GM23338 (cell line): ENCODE measurements at regions not wholly inside any gene's neighbourhood (a gene's known extent, or its start where the extent isn't known, plus 50 kb on each side); places are given as distances from the start of the nearest gene placed in this dataset.

ENCODE experiments used
- ATAC-seq: fragments of 200-7000 bp; cut with Tn5 transposase; 3 replicates; pipeline ENCODE4 v1.9.1; 2020
- DNase-seq: peaks from one replicate; pipeline ENCODE4 v3.0.0-alpha.2; 2015; ENCODE audit warnings: low spot score
- H2AFZ ChIP-seq: fragments of 200-600 bp; sonication (generic); 2 replicates; pipeline ENCODE4 v1.8.0; 2016; ENCODE audit warnings: antibody characterized with exemption, mild to moderate bottlenecking, moderate library complexity
- H3F3A ChIP-seq: fragments of 200-600 bp; sonication (generic); replicated peaks from 2 replicates; pipeline ENCODE4 v1.8.0; 2017; ENCODE audit warnings: antibody characterized with exemption, mixed run types, low read depth
- H3K27ac ChIP-seq: fragments of 200-600 bp; sonication (generic); 2 replicates; pipeline ENCODE4 v1.6.1; 2016; ENCODE audit warnings: low read depth
- H3K27me3 ChIP-seq: fragments of 200-600 bp; sonication (generic); 2 replicates; pipeline ENCODE4 v1.8.0; 2016; ENCODE audit warnings: mild to moderate bottlenecking, mixed run types, moderate library complexity; ENCODE audit not compliant: insufficient read depth
- H3K36me3 ChIP-seq: fragments of 200-600 bp; sonication (generic); 2 replicates; pipeline ENCODE4 v1.8.0; 2016; ENCODE audit warnings: mild to moderate bottlenecking; ENCODE audit not compliant: insufficient read depth
- H3K4me1 ChIP-seq: fragments of 200-600 bp; sonication (generic); 2 replicates; pipeline ENCODE4 v1.8.0; 2016; ENCODE audit warnings: mild to moderate bottlenecking, moderate library complexity; ENCODE audit not compliant: insufficient read depth
- H3K4me2 ChIP-seq: fragments of 200-600 bp; sonication (generic); 2 replicates; pipeline ENCODE4 v1.7.1; 2017; ENCODE audit warnings: mixed run types
- H3K4me3 ChIP-seq: fragments of 200-600 bp; sonication (generic); 2 replicates; pipeline ENCODE4 v1.6.1; 2016; ENCODE audit warnings: mixed run types
- H3K79me2 ChIP-seq: fragments of 200-600 bp; sonication (generic); replicated peaks from 2 replicates; pipeline ENCODE4 v1.8.0; 2017; ENCODE audit warnings: mild to moderate bottlenecking; ENCODE audit not compliant: insufficient read depth
- H3K9me2 ChIP-seq: fragments of 200-600 bp; sonication (generic); 2 replicates; pipeline ENCODE4 v1.8.0; 2017; ENCODE audit not compliant: insufficient read depth
- H4K20me1 ChIP-seq: fragments of 200-600 bp; sonication (generic); replicated peaks from 2 replicates; pipeline ENCODE4 v1.8.0; 2017; ENCODE audit warnings: mild to moderate bottlenecking; ENCODE audit not compliant: insufficient read depth
- H3K27ac Mint-ChIP-seq: 2 replicates; pipeline ENCODE4 v1.8.0; 2020; ENCODE audit warnings: inconsistent platforms, mild to moderate bottlenecking, moderate library complexity, mixed read lengths
- H3K27me3 Mint-ChIP-seq: 3 replicates; pipeline ENCODE4 v1.8.0; 2022; ENCODE audit warnings: low read depth, mild to moderate bottlenecking, moderate library complexity, mixed read lengths, inconsistent platforms; ENCODE audit not compliant: insufficient read depth, poor library complexity
- H3K36me3 Mint-ChIP-seq: 3 replicates; pipeline ENCODE4 v1.8.0; 2021; ENCODE audit warnings: low read depth, mild to moderate bottlenecking, inconsistent platforms, moderate library complexity, mixed read lengths
- H3K4me1 Mint-ChIP-seq: 3 replicates; pipeline ENCODE4 v1.8.0; 2020; ENCODE audit warnings: mild to moderate bottlenecking, inconsistent platforms, mixed read lengths
- H3K4me3 Mint-ChIP-seq: 3 replicates; pipeline ENCODE4 v1.8.0; 2021; ENCODE audit warnings: moderate library complexity, mild to moderate bottlenecking, inconsistent platforms, mixed read lengths
- H3K9me3 Mint-ChIP-seq: 3 replicates; pipeline ENCODE4 v1.8.0; 2020; ENCODE audit warnings: moderate library complexity, mild to moderate bottlenecking, inconsistent platforms, mixed read lengths
- CREB1 ChIP-seq: fragments of 250-450 bp; sonication (Bioruptor Pico); IDR thresholded peaks from 2 replicates; pipeline ENCODE4 v1.5.0; 2020; ENCODE audit warnings: low read depth, mild to moderate bottlenecking, moderate library complexity
- ETS1 ChIP-seq: IDR thresholded peaks from 2 replicates; pipeline ENCODE4 v1.6.1; 2016; ENCODE audit warnings: antibody characterized with exemption
- EZH2 ChIP-seq: fragments of 200-600 bp; sonication (generic); IDR thresholded peaks from one replicate; pipeline ENCODE4 v1.8.0; 2017; ENCODE audit warnings: antibody characterized with exemption, mild to moderate bottlenecking, low read depth; ENCODE audit not compliant: unreplicated experiment
- EZH2phosphoT487 ChIP-seq: fragments of 200-600 bp; sonication (generic); IDR thresholded peaks from one replicate; pipeline ENCODE4 v1.8.1; 2018; ENCODE audit warnings: antibody characterized with exemption; ENCODE audit not compliant: unreplicated experiment
- JUNB ChIP-seq: IDR thresholded peaks from one replicate; pipeline ENCODE4 v1.6.1; 2016; ENCODE audit warnings: antibody characterized with exemption; ENCODE audit not compliant: unreplicated experiment
- NANOG ChIP-seq: IDR thresholded peaks from 2 replicates; pipeline ENCODE4 v1.6.1; 2016; ENCODE audit warnings: antibody characterized with exemption, borderline replicate concordance
- POLR2AphosphoS5 ChIP-seq: IDR thresholded peaks from 2 replicates; pipeline ENCODE4 v1.6.1; 2016; ENCODE audit warnings: antibody characterized with exemption, low read depth
- REST ChIP-seq: IDR thresholded peaks from one replicate; pipeline ENCODE4 v1.6.1; 2018; ENCODE audit warnings: antibody characterized with exemption; ENCODE audit not compliant: unreplicated experiment
- ZNF114 ChIP-seq: fragments of 250-450 bp; sonication (Bioruptor Pico); IDR thresholded peaks from 2 replicates; pipeline ENCODE4 v1.5.0; 2020; ENCODE audit warnings: mild to moderate bottlenecking, moderate library complexity
- ZNF331 ChIP-seq: fragments of 250-450 bp; sonication (Bioruptor Pico); IDR thresholded peaks from 2 replicates; pipeline ENCODE4 v1.5.0; 2020; ENCODE audit warnings: low read depth, mild to moderate bottlenecking, moderate library complexity
- ZNF462 ChIP-seq: fragments of 250-450 bp; sonication (Bioruptor Pico); IDR thresholded peaks from 2 replicates; pipeline ENCODE4 v1.5.0; 2020; ENCODE audit warnings: mild to moderate bottlenecking, moderate library complexity

GRCh38 chrX:82556588-82556987 lies 951.5 kb upstream of the POU3F4 start (continued):
- TF ChIP-seq JUNB: no peak
- no peak for TF ChIP-seq NANOG
- TF ChIP-seq CREB1 (CRISPR knock-in tag): no peak
- no peak for TF ChIP-seq ETS1
- no peak for TF ChIP-seq ZNF114

- H3K9me3 Mint-ChIP-seq: no peaks in the 10 kb centered on the region; the same call in 2 of the 3 replicates
- Histone ChIP-seq H2AFZ (no peak overlapping the region), H3K79me2 (no peaks in the 10 kb centered on the region), H3K4me2 (no peak overlapping the region), H3K4me3 (no peak overlapping the region), H3F3A (no peaks in the 10 kb centered on the region), H3K27me3 (no peaks in the 10 kb centered on the region), H4K20me1 (no peaks in the 10 kb centered on the region), H3K36me3 (no peaks in the 10 kb centered on the region), H3K9me2 (no peaks in the 10 kb centered on the region), H3K27ac (no peak overlapping the region), H3K4me1 (no peaks in the 10 kb centered on the region)
- ATAC-seq: no peak
- no peak for DNase-seq
- no peak overlapping the region for H3K4me3 Mint-ChIP-seq
- TF ChIP-seq NANOG (no peak), ZNF462 (CRISPR knock-in tag) (no peak), EZH2 (no peak), POLR2AphosphoS5 (no peak), ZNF331 (CRISPR knock-in tag) (no peak), EZH2phosphoT487 (no peak), REST (no peak)
- no peak overlapping the region for H3K27ac Mint-ChIP-seq
- H3K4me1 Mint-ChIP-seq: no peaks in the 10 kb centered on the region
- H3K36me3 Mint-ChIP-seq: no peaks in the 10 kb centered on the region
- H3K27me3 Mint-ChIP-seq: no peaks in the 10 kb centered on the region
These were observed 922.2 kb upstream of the POU3F4 start for GRCh38 chrX:82585868-82586267.
